GM23338 (cell line): ENCODE measurements at regions not wholly inside any gene's neighbourhood (a gene's known extent, or its start where the extent isn't known, plus 50 kb on each side); places are given as distances from the start of the nearest gene placed in this dataset.

Source experiments
- ATAC-seq: fragments of 200-7000 bp; cut with Tn5 transposase; 3 replicates; pipeline ENCODE4 v1.9.1; 2020
- DNase-seq: peaks from one replicate; pipeline ENCODE4 v3.0.0-alpha.2; 2015; ENCODE audit warnings: low spot score
- H2AFZ ChIP-seq: fragments of 200-600 bp; sonication (generic); 2 replicates; pipeline ENCODE4 v1.8.0; 2016; ENCODE audit warnings: antibody characterized with exemption, mild to moderate bottlenecking, moderate library complexity
- H3F3A ChIP-seq: fragments of 200-600 bp; sonication (generic); replicated peaks from 2 replicates; pipeline ENCODE4 v1.8.0; 2017; ENCODE audit warnings: antibody characterized with exemption, mixed run types, low read depth
- H3K27ac ChIP-seq: fragments of 200-600 bp; sonication (generic); 2 replicates; pipeline ENCODE4 v1.6.1; 2016; ENCODE audit warnings: low read depth
- H3K27me3 ChIP-seq: fragments of 200-600 bp; sonication (generic); 2 replicates; pipeline ENCODE4 v1.8.0; 2016; ENCODE audit warnings: mild to moderate bottlenecking, mixed run types, moderate library complexity; ENCODE audit not compliant: insufficient read depth
- H3K36me3 ChIP-seq: fragments of 200-600 bp; sonication (generic); 2 replicates; pipeline ENCODE4 v1.8.0; 2016; ENCODE audit warnings: mild to moderate bottlenecking; ENCODE audit not compliant: insufficient read depth
- H3K4me1 ChIP-seq: fragments of 200-600 bp; sonication (generic); 2 replicates; pipeline ENCODE4 v1.8.0; 2016; ENCODE audit warnings: mild to moderate bottlenecking, moderate library complexity; ENCODE audit not compliant: insufficient read depth
- H3K4me2 ChIP-seq: fragments of 200-600 bp; sonication (generic); 2 replicates; pipeline ENCODE4 v1.7.1; 2017; ENCODE audit warnings: mixed run types
- H3K4me3 ChIP-seq: fragments of 200-600 bp; sonication (generic); 2 replicates; pipeline ENCODE4 v1.6.1; 2016; ENCODE audit warnings: mixed run types
- H3K79me2 ChIP-seq: fragments of 200-600 bp; sonication (generic); replicated peaks from 2 replicates; pipeline ENCODE4 v1.8.0; 2017; ENCODE audit warnings: mild to moderate bottlenecking; ENCODE audit not compliant: insufficient read depth
- H3K9me2 ChIP-seq: fragments of 200-600 bp; sonication (generic); 2 replicates; pipeline ENCODE4 v1.8.0; 2017; ENCODE audit not compliant: insufficient read depth
- H4K20me1 ChIP-seq: fragments of 200-600 bp; sonication (generic); replicated peaks from 2 replicates; pipeline ENCODE4 v1.8.0; 2017; ENCODE audit warnings: mild to moderate bottlenecking; ENCODE audit not compliant: insufficient read depth
- H3K27ac Mint-ChIP-seq: 2 replicates; pipeline ENCODE4 v1.8.0; 2020; ENCODE audit warnings: inconsistent platforms, mild to moderate bottlenecking, moderate library complexity, mixed read lengths
- H3K27me3 Mint-ChIP-seq: 3 replicates; pipeline ENCODE4 v1.8.0; 2022; ENCODE audit warnings: low read depth, mild to moderate bottlenecking, moderate library complexity, mixed read lengths, inconsistent platforms; ENCODE audit not compliant: insufficient read depth, poor library complexity
- H3K36me3 Mint-ChIP-seq: 3 replicates; pipeline ENCODE4 v1.8.0; 2021; ENCODE audit warnings: low read depth, mild to moderate bottlenecking, inconsistent platforms, moderate library complexity, mixed read lengths
- H3K4me1 Mint-ChIP-seq: 3 replicates; pipeline ENCODE4 v1.8.0; 2020; ENCODE audit warnings: mild to moderate bottlenecking, inconsistent platforms, mixed read lengths
- H3K4me3 Mint-ChIP-seq: 3 replicates; pipeline ENCODE4 v1.8.0; 2021; ENCODE audit warnings: moderate library complexity, mild to moderate bottlenecking, inconsistent platforms, mixed read lengths
- H3K9me3 Mint-ChIP-seq: 3 replicates; pipeline ENCODE4 v1.8.0; 2020; ENCODE audit warnings: moderate library complexity, mild to moderate bottlenecking, inconsistent platforms, mixed read lengths
- CREB1 ChIP-seq: fragments of 250-450 bp; sonication (Bioruptor Pico); IDR thresholded peaks from 2 replicates; pipeline ENCODE4 v1.5.0; 2020; ENCODE audit warnings: low read depth, mild to moderate bottlenecking, moderate library complexity
- EZH2 ChIP-seq: fragments of 200-600 bp; sonication (generic); IDR thresholded peaks from one replicate; pipeline ENCODE4 v1.8.0; 2017; ENCODE audit warnings: antibody characterized with exemption, mild to moderate bottlenecking, low read depth; ENCODE audit not compliant: unreplicated experiment
- EZH2phosphoT487 ChIP-seq: fragments of 200-600 bp; sonication (generic); IDR thresholded peaks from one replicate; pipeline ENCODE4 v1.8.1; 2018; ENCODE audit warnings: antibody characterized with exemption; ENCODE audit not compliant: unreplicated experiment
- JUNB ChIP-seq: IDR thresholded peaks from one replicate; pipeline ENCODE4 v1.6.1; 2016; ENCODE audit warnings: antibody characterized with exemption; ENCODE audit not compliant: unreplicated experiment
- NANOG ChIP-seq: IDR thresholded peaks from 2 replicates; pipeline ENCODE4 v1.6.1; 2016; ENCODE audit warnings: antibody characterized with exemption, borderline replicate concordance
- POLR2AphosphoS5 ChIP-seq: IDR thresholded peaks from 2 replicates; pipeline ENCODE4 v1.6.1; 2016; ENCODE audit warnings: antibody characterized with exemption, low read depth
- REST ChIP-seq: IDR thresholded peaks from one replicate; pipeline ENCODE4 v1.6.1; 2018; ENCODE audit warnings: antibody characterized with exemption; ENCODE audit not compliant: unreplicated experiment
- STAT1 ChIP-seq: IDR thresholded peaks from one replicate; pipeline ENCODE4 v1.6.1; 2016; ENCODE audit warnings: antibody characterized with exemption; ENCODE audit not compliant: unreplicated experiment
- ZNF114 ChIP-seq: fragments of 250-450 bp; sonication (Bioruptor Pico); IDR thresholded peaks from 2 replicates; pipeline ENCODE4 v1.5.0; 2020; ENCODE audit warnings: mild to moderate bottlenecking, moderate library complexity
- ZNF331 ChIP-seq: fragments of 250-450 bp; sonication (Bioruptor Pico); IDR thresholded peaks from 2 replicates; pipeline ENCODE4 v1.5.0; 2020; ENCODE audit warnings: low read depth, mild to moderate bottlenecking, moderate library complexity
- TF ChIP-seq, protein P1 (sequence below): IDR thresholded peaks from 2 replicates; pipeline ENCODE4 v1.6.1; 2016; ENCODE audit warnings: antibody characterized with exemption
- TF ChIP-seq, protein P2 (sequence below), 2 experiments: fragments of 200-600 bp in 1 of 2; sonication (generic) in 1 of 2; conservative IDR thresholded peaks; 2 replicates each; pipeline versions ENCODE4 v1.5.1 to v1.6.1; 2016 to 2017; ENCODE audit warnings: antibody characterized with exemption in 2 of 2, low read depth in 2 of 2, mild to moderate bottlenecking in 2 of 2, moderate library complexity in 1 of 2
- TF ChIP-seq, protein P3 (sequence below): fragments of 250-450 bp; sonication (Bioruptor Pico); IDR thresholded peaks from 2 replicates; pipeline ENCODE4 v1.5.0; 2020; ENCODE audit warnings: mild to moderate bottlenecking, moderate library complexity

GRCh38 chr7:35339811-35340210 lies 85.9 kb upstream of the TBX20 start:
- no peaks in the 10 kb centered on the region for H4K20me1 ChIP-seq
- no peak for DNase-seq
- H3K4me3 ChIP-seq = no peak overlapping the region
- TF ChIP-seq CREB1 (CRISPR knock-in tag) = no peak
- no peak for TF ChIP-seq REST
- TF ChIP-seq, protein P1, sequence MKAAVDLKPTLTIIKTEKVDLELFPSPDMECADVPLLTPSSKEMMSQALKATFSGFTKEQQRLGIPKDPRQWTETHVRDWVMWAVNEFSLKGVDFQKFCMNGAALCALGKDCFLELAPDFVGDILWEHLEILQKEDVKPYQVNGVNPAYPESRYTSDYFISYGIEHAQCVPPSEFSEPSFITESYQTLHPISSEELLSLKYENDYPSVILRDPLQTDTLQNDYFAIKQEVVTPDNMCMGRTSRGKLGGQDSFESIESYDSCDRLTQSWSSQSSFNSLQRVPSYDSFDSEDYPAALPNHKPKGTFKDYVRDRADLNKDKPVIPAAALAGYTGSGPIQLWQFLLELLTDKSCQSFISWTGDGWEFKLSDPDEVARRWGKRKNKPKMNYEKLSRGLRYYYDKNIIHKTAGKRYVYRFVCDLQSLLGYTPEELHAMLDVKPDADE = no peak
- TF ChIP-seq EZH2 = no peak
- no peak for TF ChIP-seq JUNB
- TF ChIP-seq, protein P2, sequence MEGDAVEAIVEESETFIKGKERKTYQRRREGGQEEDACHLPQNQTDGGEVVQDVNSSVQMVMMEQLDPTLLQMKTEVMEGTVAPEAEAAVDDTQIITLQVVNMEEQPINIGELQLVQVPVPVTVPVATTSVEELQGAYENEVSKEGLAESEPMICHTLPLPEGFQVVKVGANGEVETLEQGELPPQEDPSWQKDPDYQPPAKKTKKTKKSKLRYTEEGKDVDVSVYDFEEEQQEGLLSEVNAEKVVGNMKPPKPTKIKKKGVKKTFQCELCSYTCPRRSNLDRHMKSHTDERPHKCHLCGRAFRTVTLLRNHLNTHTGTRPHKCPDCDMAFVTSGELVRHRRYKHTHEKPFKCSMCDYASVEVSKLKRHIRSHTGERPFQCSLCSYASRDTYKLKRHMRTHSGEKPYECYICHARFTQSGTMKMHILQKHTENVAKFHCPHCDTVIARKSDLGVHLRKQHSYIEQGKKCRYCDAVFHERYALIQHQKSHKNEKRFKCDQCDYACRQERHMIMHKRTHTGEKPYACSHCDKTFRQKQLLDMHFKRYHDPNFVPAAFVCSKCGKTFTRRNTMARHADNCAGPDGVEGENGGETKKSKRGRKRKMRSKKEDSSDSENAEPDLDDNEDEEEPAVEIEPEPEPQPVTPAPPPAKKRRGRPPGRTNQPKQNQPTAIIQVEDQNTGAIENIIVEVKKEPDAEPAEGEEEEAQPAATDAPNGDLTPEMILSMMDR (conservative IDR thresholded peaks at IDR 0.05; ENCODE audit: low read depth in 2 of 2) = no peak
- TF ChIP-seq EZH2phosphoT487 = no peak
- TF ChIP-seq, protein P3, sequence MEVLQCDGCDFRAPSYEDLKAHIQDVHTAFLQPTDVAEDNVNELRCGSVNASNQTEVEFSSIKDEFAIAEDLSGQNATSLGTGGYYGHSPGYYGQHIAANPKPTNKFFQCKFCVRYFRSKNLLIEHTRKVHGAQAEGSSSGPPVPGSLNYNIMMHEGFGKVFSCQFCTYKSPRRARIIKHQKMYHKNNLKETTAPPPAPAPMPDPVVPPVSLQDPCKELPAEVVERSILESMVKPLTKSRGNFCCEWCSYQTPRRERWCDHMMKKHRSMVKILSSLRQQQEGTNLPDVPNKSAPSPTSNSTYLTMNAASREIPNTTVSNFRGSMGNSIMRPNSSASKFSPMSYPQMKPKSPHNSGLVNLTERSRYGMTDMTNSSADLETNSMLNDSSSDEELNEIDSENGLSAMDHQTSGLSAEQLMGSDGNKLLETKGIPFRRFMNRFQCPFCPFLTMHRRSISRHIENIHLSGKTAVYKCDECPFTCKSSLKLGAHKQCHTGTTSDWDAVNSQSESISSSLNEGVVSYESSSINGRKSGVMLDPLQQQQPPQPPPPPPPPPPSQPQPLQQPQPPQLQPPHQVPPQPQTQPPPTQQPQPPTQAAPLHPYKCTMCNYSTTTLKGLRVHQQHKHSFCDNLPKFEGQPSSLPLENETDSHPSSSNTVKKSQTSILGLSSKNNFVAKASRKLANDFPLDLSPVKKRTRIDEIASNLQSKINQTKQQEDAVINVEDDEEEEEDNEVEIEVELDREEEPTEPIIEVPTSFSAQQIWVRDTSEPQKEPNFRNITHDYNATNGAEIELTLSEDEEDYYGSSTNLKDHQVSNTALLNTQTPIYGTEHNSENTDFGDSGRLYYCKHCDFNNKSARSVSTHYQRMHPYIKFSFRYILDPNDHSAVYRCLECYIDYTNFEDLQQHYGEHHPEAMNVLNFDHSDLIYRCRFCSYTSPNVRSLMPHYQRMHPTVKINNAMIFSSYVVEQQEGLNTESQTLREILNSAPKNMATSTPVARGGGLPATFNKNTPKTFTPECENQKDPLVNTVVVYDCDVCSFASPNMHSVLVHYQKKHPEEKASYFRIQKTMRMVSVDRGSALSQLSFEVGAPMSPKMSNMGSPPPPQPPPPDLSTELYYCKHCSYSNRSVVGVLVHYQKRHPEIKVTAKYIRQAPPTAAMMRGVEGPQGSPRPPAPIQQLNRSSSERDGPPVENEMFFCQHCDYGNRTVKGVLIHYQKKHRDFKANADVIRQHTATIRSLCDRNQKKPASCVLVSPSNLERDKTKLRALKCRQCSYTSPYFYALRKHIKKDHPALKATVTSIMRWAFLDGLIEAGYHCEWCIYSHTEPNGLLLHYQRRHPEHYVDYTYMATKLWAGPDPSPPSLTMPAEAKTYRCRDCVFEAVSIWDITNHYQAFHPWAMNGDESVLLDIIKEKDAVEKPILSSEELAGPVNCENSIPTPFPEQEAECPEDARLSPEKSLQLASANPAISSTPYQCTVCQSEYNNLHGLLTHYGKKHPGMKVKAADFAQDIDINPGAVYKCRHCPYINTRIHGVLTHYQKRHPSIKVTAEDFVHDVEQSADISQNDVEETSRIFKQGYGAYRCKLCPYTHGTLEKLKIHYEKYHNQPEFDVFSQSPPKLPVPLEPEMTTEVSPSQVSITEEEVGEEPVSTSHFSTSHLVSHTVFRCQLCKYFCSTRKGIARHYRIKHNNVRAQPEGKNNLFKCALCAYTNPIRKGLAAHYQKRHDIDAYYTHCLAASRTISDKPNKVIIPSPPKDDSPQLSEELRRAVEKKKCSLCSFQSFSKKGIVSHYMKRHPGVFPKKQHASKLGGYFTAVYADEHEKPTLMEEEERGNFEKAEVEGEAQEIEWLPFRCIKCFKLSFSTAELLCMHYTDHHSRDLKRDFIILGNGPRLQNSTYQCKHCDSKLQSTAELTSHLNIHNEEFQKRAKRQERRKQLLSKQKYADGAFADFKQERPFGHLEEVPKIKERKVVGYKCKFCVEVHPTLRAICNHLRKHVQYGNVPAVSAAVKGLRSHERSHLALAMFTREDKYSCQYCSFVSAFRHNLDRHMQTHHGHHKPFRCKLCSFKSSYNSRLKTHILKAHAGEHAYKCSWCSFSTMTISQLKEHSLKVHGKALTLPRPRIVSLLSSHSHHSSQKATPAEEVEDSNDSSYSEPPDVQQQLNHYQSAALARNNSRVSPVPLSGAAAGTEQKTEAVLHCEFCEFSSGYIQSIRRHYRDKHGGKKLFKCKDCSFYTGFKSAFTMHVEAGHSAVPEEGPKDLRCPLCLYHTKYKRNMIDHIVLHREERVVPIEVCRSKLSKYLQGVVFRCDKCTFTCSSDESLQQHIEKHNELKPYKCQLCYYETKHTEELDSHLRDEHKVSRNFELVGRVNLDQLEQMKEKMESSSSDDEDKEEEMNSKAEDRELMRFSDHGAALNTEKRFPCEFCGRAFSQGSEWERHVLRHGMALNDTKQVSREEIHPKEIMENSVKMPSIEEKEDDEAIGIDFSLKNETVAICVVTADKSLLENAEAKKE = no peak
- no peak for TF ChIP-seq ZNF114 (CRISPR knock-in tag)
- no peak for TF ChIP-seq ZNF331 (CRISPR knock-in tag)
- no peak for TF ChIP-seq POLR2AphosphoS5
- no peak for TF ChIP-seq NANOG
- TF ChIP-seq STAT1 = no peak
- H3K4me2 ChIP-seq = no peak overlapping the region
- no peaks in the 10 kb centered on the region for H3K79me2 ChIP-seq
- no peaks in the 10 kb centered on the region for H3K27me3 ChIP-seq
- H2AFZ ChIP-seq = peak overlapping the region; percentile 59; the same call in 1 of the 2 replicates
- Mint-ChIP-seq H3K4me3 (no peak overlapping the region), H3K9me3 (no peaks in the 10 kb centered on the region), H3K27me3 (no peaks in the 10 kb centered on the region), H3K36me3 (no peaks in the 10 kb centered on the region), H3K27ac (no peak overlapping the region), H3K4me1 (peaks cover 6% of the 10 kb centered on the region)
- no peaks in the 10 kb centered on the region for H3F3A ChIP-seq
- no peaks in the 10 kb centered on the region for H3K36me3 ChIP-seq
- H3K4me1 ChIP-seq = no peaks in the 10 kb centered on the region
- no peak overlapping the region for H3K27ac ChIP-seq
- ATAC-seq = no peak
- peaks cover 6% of the 10 kb centered on the region for H3K9me2 ChIP-seq
